GM13976 (cell line): ENCODE measurements at regions not wholly inside any gene's neighbourhood (a gene's known extent, or its start where the extent isn't known, plus 50 kb on each side); places are given as distances from the start of the nearest gene placed in this dataset.

Experiments used
- DNase-seq: peaks from one replicate; pipeline ENCODE4 v3.0.0; 2012; ENCODE audit warnings: low spot score
- in situ Hi-C: fragments of 300-500 bp; cut with MboI; formaldehyde crosslinking; loops from one replicate; pipeline ENCODE4 v1.12.0; 2022; ENCODE audit warnings: low sequenced_read_pairs, mixed read lengths, inconsistent platforms; ENCODE audit not compliant: unreplicated experiment
- TF ChIP-seq, protein P1 (sequence below): IDR thresholded peaks from 2 replicates; pipeline ENCODE4 v1.5.1; 2012; ENCODE audit warnings: borderline replicate concordance, mild to moderate bottlenecking; ENCODE audit not compliant: insufficient read depth; ENCODE audit errors: extremely low read depth, missing control alignments, control extremely low read depth

DNA sequence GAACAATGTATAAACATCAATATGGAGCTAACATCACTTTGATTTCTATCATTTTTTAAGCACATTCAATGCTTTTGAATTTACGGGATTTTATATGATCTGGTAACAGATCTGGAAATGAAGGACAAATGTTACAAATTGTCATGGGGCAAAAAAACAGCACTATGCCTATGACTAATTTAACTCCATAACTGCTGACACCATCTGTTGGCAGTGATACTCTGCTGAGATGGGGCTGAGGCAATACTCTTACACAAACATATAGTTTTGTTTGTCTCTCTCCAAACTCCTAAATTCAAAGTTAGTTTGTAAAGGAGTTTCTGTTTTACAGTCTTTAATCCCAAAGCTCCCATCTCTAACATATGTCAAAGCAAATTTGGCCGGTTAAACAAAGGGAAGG lies 132.5 kb upstream of the FER start:
- TF ChIP-seq, protein P1, sequence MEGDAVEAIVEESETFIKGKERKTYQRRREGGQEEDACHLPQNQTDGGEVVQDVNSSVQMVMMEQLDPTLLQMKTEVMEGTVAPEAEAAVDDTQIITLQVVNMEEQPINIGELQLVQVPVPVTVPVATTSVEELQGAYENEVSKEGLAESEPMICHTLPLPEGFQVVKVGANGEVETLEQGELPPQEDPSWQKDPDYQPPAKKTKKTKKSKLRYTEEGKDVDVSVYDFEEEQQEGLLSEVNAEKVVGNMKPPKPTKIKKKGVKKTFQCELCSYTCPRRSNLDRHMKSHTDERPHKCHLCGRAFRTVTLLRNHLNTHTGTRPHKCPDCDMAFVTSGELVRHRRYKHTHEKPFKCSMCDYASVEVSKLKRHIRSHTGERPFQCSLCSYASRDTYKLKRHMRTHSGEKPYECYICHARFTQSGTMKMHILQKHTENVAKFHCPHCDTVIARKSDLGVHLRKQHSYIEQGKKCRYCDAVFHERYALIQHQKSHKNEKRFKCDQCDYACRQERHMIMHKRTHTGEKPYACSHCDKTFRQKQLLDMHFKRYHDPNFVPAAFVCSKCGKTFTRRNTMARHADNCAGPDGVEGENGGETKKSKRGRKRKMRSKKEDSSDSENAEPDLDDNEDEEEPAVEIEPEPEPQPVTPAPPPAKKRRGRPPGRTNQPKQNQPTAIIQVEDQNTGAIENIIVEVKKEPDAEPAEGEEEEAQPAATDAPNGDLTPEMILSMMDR, result no peak
- in situ Hi-C loops, result no loop called here
- DNase-seq, result no peak

DNA sequence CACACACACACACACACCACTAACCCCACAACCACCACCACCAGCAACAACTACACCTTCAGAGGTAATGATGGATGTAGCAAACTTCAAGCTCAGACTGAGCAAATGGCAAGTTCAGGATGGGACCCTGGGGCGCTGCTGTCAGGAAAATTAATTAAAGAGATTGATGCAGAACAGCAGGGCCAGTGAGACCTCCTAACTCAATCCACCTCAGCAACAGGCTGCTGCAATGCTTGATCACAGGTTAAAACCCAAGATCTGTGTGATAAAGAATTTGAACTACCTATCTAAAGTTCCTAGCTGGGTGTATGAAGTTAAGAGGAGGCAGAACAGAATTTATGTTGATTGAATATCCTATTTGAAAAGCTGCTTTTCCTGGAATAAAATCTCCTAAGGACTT lies 140.3 kb upstream of the FER start:
- TF ChIP-seq, protein P1, result no peak
- DNase-seq, result no peak
- in situ Hi-C loops, result no loop called here

DNA sequence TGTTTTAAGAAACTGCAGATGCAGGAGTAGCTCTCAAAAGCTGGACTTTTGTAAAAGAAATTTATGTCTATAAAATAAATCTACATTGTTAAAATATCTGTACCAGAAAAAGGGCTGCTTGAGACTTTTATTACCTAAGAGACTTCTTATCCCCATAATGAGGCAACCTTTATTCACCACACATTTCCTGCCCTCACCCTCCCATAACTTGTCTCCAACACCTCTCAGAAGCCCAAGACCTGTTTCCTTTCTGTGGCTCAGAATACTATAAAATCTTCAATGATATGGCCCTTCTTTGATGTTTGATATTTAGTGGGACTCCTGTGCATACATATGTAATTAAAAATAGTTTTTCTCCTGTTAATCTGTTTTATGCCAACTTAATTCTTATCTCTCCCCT lies 141.5 kb upstream of the FER start:
- TF ChIP-seq, protein P1, result no peak
- no peak for DNase-seq
- in situ Hi-C loops, result no loop called here

DNA sequence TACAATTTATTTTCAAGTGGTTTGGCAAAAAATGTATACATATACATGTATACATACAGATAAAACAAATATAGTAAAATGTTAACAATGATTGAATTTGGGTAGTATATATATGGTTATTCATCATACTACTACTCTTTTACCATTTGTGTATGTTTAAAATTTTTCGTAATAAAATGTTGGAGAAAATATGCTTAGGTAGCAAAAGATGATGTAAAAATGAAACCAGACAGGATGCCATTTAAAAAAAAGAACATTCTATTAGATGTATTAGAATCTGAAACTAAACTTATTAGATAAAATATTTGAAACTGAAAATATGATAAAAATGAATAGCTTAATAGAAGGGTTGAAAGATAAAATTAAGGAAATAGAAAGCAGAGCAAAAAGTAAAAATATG lies 144.9 kb upstream of the FER start:
- no peak for DNase-seq
- in situ Hi-C loops, result no loop called here
- TF ChIP-seq, protein P1, result no peak

DNA sequence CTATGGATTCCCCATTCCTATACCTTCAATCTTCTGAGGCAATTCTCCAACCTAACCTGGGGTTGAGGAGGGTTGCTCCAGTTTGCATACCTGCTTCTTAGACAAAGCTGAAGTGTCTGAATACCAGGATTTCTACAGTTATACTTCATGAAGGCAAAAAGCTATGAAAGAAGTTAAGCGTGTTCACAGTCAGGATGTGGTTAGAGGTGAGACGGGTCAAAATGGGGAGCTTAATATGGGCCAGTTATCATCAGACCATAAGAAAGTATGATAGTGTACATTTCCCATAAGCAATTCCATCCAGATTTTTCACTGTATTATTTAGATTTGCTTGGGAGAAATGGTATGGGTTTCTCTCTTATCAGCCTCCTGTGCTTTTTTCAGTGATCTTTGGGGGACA lies 156.9 kb upstream of the FER start:
- in situ Hi-C loops, result no loop called here
- TF ChIP-seq, protein P1, result no peak
- no peak for DNase-seq

DNA sequence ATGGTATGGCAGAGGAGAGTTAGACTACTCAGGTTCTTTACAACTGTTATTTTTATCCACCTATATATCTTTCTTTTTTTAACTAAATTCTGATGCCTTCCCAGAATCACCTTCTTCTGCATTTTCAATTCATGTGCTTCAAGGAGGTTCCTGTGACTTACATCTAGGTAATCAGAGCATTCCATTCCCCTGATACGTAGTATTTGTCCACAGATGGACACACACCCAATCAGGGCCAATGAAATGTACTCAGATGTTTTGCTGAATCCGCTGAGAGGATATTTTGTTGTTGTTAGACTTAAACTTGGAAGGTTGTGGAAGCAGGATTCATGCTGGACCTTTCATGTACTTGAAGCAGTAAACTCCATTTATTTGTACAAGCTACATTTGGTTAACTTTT lies 159.4 kb upstream of the FER start:
- TF ChIP-seq, protein P1, result no peak
- DNase-seq, result no peak
- in situ Hi-C loops, result no loop called here

DNA sequence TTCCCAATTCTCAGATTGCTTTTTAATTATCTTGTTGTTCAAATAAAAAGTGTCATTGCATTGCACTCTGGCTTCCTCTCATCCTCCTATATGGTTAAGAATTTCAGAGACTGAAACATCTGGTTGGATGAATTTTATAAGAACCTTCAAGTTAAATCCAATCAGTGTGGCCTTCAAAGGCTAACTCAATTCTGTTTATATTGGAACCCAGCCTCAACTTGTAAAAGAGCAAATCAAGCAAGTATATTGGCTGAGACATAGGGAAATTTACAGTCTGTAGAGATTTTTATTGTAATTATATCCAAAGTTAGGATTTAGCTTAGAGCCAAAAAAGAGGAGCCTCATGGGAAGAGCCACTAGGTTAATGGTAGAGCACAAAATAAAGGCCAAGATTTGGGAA lies 159.9 kb upstream of the FER start:
- in situ Hi-C loops, result no loop called here
- no peak for DNase-seq
- TF ChIP-seq, protein P1, result no peak
